Bronchial epithelial cell (primary cell): ENCODE measurements at regions not wholly inside any gene's neighbourhood (a gene's known extent, or its start where the extent isn't known, plus 50 kb on each side); places are given as distances from the start of the nearest gene placed in this dataset.

Experiments used
- DNase-seq: peaks from one replicate; pipeline ENCODE4 v3.0.0-alpha.2; 2010; ENCODE audit warnings: low read depth
- FAIRE-seq: peaks from 2 replicates; lab custom pipeline; 2011; peaks lifted over from hg19 to GRCh38; lab: Jason Lieb, UNC
- H3K27me3 ChIP-seq: 2 replicates; pipeline ENCODE4 v1.5.1; 2011; ENCODE audit warnings: low read length; ENCODE audit not compliant: control insufficient read depth, insufficient read depth
- H3K36me3 ChIP-seq: 2 replicates; pipeline ENCODE4 v1.5.1; 2011; ENCODE audit warnings: low read length; ENCODE audit not compliant: control insufficient read depth, insufficient read depth
- H3K4me3 ChIP-seq: 2 replicates; pipeline ENCODE4 v1.5.1; 2011; ENCODE audit warnings: mild to moderate bottlenecking, low read depth, low read length, control low read depth
- CTCF ChIP-seq: IDR thresholded peaks from 2 replicates; pipeline ENCODE4 v1.5.1; 2011; ENCODE audit warnings: mild to moderate bottlenecking, moderate library complexity, low read length, control low read depth, inconsistent platforms; ENCODE audit not compliant: insufficient read depth, severe bottlenecking

DNA sequence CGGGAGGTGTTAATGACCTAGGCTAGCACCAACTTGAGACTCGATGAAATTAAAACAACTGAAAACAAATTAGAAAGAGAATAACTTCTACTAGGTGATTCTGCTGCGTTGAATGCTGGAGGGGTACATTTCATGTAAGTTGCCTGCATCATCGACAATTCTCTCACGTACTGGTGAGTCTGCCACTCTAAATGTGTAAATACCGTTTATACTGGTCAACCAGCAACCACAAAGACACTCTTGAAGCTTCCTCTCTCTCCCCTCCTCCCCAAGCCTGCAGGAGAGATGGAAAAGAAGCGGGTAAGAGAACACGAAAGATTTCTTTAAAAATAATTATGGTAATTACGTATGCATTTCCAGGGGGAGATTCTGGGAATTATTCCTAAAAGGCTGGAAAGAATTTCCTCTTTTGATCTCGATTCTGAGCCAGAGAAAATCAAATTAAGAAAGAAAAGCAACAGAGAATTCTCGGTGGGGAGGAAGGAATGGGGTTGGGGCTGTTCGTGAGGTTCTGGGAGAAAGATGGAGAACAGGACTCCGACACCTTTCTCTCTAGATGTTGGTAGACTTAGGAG, 68.6 kb upstream of the MRTFB start:
- DNase-seq: no peak
- Histone ChIP-seq H3K4me3 (no peak overlapping the region), H3K36me3 (no peaks in the 10 kb centered on the region), H3K27me3 (no peaks in the 10 kb centered on the region)
- TF ChIP-seq CTCF: no peak
- no peak for FAIRE-seq

GRCh38 chr16:14003074-14003570, 68.0 kb upstream of the MRTFB start:
- no peak for FAIRE-seq
- Histone ChIP-seq H3K36me3 (no peaks in the 10 kb centered on the region), H3K4me3 (no peak overlapping the region), H3K27me3 (no peaks in the 10 kb centered on the region)
- DNase-seq: peak; percentile 87
- TF ChIP-seq CTCF: peak; percentile 25

DNA sequence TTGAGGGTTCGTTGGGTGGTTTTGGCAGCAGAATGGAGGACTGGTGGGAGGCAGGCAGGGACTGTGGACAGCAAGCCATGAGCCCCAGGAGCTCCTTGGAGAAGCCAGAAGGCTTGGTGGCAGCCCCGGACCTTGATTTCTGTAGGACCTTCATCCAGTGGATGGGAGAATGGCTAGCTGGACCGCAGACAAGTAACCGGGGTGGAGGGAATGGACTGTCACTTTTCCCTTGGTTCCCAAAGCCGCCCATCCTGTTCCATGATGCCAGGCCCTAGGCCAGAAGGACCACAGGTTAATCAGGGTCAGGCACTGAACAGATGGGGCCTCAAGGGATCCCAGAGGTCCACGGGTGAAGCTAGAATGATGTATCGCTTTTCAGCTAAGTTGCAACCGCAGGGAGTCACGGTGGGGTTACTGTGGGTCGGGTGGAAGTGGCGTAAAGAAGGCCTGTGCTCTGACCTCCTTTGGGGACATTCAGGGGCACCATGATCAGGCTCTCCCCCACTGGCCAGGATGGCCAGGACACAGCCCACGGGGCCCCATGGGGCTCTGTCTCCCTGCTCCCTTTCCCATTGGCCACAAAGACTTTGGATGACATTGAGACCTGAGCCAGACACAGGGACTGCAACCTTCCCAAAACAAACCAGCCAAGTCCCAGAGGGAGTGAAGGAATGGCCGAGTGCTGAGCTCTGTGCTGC, 66.9 kb upstream of the MRTFB start:
- no peaks in the 10 kb centered on the region for H3K27me3 ChIP-seq
- no peak overlapping the region for H3K4me3 ChIP-seq
- TF ChIP-seq CTCF: no peak
- DNase-seq (no peak), FAIRE-seq (no peak)
- no peaks in the 10 kb centered on the region for H3K36me3 ChIP-seq

GRCh38 chr16:14004729-14005315, 66.3 kb upstream of the MRTFB start:
- FAIRE-seq (no peak), DNase-seq (no peak)
- H3K4me3 ChIP-seq: no peak overlapping the region
- no peaks in the 10 kb centered on the region for H3K36me3 ChIP-seq
- H3K27me3 ChIP-seq: no peaks in the 10 kb centered on the region
- TF ChIP-seq CTCF: no peak

DNA sequence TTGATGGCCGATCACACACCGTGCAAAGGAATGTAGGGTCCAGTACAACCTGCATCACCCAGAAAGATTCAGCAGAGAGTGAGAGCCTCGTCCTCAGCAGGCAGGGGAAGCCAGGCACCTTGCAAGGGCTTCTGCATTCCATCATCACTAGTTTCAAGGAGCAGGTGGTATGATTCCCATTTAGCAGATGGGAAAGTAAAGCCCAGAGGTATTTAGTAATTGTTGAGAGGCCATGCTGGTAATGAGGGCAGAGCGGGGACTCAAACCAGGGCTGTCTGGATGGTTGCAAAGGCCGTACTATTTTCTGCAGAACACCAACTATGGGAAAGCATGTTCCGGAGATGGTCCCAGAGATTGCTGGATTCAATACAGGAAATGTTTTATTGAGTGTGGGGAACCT, 65.8 kb upstream of the MRTFB start:
- Histone ChIP-seq H3K4me3 (no peak overlapping the region), H3K27me3 (no peaks in the 10 kb centered on the region), H3K36me3 (no peaks in the 10 kb centered on the region)
- DNase-seq: no peak
- no peak for FAIRE-seq
- TF ChIP-seq CTCF: no peak
